ENCODE measurements at regions not wholly inside any gene's neighbourhood (a gene's known extent, or its start where the extent isn't known, plus 50 kb on each side); places are given as distances from the start of the nearest gene placed in this dataset.

DNA sequence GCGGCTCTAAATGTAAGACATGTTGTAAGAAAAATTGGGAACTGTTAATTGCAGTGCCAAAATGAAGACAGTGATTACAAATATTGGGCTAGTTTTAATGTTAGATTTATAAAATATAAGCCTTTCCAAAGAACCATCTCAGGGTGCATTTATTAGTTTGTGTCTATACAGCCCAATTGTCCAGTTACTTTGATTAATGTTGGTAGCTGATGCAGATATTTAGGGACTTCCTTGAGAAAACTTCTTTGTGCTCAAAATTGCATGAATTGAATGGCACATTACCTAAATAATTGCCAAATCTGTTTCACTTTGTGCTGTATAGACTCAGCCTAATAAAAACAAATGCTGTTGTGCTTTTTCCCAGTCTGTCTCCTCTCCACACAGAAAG lies 83.7 kb downstream of the DAD1 start:
- TF ChIP-seq EP300 (IDR thresholded peaks at IDR 0.05) (no peak), POLR2A (IDR thresholded peaks at IDR 0.05) (no peak)
- TF ChIP-seq, protein P1, sequence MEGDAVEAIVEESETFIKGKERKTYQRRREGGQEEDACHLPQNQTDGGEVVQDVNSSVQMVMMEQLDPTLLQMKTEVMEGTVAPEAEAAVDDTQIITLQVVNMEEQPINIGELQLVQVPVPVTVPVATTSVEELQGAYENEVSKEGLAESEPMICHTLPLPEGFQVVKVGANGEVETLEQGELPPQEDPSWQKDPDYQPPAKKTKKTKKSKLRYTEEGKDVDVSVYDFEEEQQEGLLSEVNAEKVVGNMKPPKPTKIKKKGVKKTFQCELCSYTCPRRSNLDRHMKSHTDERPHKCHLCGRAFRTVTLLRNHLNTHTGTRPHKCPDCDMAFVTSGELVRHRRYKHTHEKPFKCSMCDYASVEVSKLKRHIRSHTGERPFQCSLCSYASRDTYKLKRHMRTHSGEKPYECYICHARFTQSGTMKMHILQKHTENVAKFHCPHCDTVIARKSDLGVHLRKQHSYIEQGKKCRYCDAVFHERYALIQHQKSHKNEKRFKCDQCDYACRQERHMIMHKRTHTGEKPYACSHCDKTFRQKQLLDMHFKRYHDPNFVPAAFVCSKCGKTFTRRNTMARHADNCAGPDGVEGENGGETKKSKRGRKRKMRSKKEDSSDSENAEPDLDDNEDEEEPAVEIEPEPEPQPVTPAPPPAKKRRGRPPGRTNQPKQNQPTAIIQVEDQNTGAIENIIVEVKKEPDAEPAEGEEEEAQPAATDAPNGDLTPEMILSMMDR (IDR thresholded peaks at IDR 0.05) = no peak

Data from upper lobe of left lung (tissue), 4 donors.